Keratinocyte (primary cell): ENCODE measurements at regions not wholly inside any gene's neighbourhood (a gene's known extent, or its start where the extent isn't known, plus 50 kb on each side); places are given as distances from the start of the nearest gene placed in this dataset.

ENCODE experiments used
- CTCF ChIP-seq, 3 experiments: IDR thresholded peaks in 1 of 3; conservative IDR thresholded peaks in 1 of 3; optimal IDR thresholded peaks in 1 of 3; 2 replicates in 2 of 3; 3 replicates in 1 of 3; pipeline versions ENCODE3 to v1.5.1; 2011; ENCODE audit warnings: low read length in 3 of 3, mild to moderate bottlenecking in 3 of 3, moderate library complexity in 2 of 3, control low read depth in 1 of 3, inconsistent platforms in 1 of 3; ENCODE audit not compliant: insufficient read depth in 2 of 3; ENCODE audit errors: extremely low read depth in 1 of 3
- EZH2 ChIP-seq: IDR thresholded peaks from one replicate; pipeline ENCODE4 v1.6.1; 2012; ENCODE audit warnings: inconsistent platforms, mild to moderate bottlenecking, low read length, moderate library complexity

GRCh38 chrX:27229721-27230120, 233.4 kb downstream of the PPP4R3C start:
- TF ChIP-seq CTCF (optimal IDR thresholded peaks at IDR 0.05 in 1 of 3, IDR thresholded peaks at IDR 0.05 in 1 of 3, conservative IDR thresholded peaks at IDR 0.05 in 1 of 3; ENCODE audit: extremely low read depth in 1 of 3, insufficient read depth in 2 of 3, low read length in 3 of 3) (no peak), EZH2 (no peak)
